ENCODE measurements at regions not wholly inside any gene's neighbourhood (a gene's known extent, or its start where the extent isn't known, plus 50 kb on each side); places are given as distances from the start of the nearest gene placed in this dataset.

DNA sequence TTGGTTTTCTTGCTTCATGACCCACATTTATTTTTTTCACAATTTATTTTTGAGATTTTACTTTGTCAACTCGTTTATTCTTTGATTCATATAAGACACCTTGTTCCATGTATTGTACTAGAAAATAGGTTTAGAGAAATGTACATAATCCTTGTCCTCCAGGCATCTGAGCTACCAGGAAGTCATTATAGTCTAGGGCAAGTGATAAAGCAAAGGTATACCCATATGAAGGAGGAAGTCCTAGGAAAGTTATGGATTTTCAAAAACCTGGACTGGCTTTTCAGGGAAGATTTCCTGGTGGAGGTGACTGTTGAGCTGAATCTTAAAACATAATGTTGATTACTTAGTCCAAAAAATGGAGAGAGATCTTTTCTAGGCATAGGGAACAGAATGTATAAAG is 98.8 kb upstream of the SHISA6 start:
- H3K9me3 ChIP-seq (ENCODE audit: control insufficient read depth in 4 of 4, insufficient read depth in 3 of 4, low read length in 3 of 4): no peaks in the 10 kb centered on the region
- no peak overlapping the region for H3K4me3 ChIP-seq
- no peak overlapping the region for H3K27ac ChIP-seq (ENCODE audit: low read depth in 1 of 2, low read length in 1 of 2)
- 27 to 74% methylated on average over 1 of the region's 1 CpG for WGBS, 2 donors
- ATAC-seq (ENCODE audit: insufficient read depth, low FRiP score): no peak
- no peaks in the 10 kb centered on the region for H3K36me3 ChIP-seq (ENCODE audit: control insufficient read depth in 4 of 4, insufficient read depth in 4 of 4, low read length in 4 of 4)
- peaks cover 0 to 28% (median 5%) of the 10 kb centered on the region in 5 donors for H3K4me1 ChIP-seq (ENCODE audit: control insufficient read depth in 5 of 5, insufficient read depth in 5 of 5, low read length in 5 of 5)
- H3K9ac ChIP-seq (ENCODE audit: insufficient read depth in 1 of 2, low read length in 2 of 2): no peak overlapping the region
- TF ChIP-seq, protein P1, sequence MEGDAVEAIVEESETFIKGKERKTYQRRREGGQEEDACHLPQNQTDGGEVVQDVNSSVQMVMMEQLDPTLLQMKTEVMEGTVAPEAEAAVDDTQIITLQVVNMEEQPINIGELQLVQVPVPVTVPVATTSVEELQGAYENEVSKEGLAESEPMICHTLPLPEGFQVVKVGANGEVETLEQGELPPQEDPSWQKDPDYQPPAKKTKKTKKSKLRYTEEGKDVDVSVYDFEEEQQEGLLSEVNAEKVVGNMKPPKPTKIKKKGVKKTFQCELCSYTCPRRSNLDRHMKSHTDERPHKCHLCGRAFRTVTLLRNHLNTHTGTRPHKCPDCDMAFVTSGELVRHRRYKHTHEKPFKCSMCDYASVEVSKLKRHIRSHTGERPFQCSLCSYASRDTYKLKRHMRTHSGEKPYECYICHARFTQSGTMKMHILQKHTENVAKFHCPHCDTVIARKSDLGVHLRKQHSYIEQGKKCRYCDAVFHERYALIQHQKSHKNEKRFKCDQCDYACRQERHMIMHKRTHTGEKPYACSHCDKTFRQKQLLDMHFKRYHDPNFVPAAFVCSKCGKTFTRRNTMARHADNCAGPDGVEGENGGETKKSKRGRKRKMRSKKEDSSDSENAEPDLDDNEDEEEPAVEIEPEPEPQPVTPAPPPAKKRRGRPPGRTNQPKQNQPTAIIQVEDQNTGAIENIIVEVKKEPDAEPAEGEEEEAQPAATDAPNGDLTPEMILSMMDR (IDR thresholded peaks at IDR 0.05; ENCODE audit: control extremely low read depth, extremely low read depth): no peak
- no peaks in the 10 kb centered on the region for H3K27me3 ChIP-seq (ENCODE audit: control insufficient read depth in 3 of 3, insufficient read depth in 3 of 3, low read length in 2 of 3)
- no peak for DNase-seq

DNA sequence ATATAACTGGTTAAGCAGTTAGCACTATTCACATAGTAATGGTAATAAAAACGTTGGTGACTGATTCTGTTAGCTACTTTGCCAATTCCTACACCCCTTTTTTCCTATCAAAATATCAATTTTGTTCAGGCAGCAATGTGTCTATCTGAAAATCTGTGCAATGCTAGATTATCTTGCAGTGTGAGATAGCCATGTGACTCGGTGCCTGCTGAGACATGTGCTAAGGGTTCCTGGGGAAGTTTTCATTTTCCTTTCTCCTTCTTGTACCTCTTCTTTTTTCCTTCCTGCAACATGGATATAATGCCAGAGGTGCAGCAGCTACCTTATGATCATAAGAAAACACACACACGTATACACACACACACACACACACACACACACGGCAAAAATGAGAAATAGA is 100.5 kb upstream of the SHISA6 start:
- Histone ChIP-seq H3K4me3 (no peak overlapping the region), H3K9me3 (ENCODE audit: control insufficient read depth in 4 of 4, insufficient read depth in 3 of 4, low read length in 3 of 4) (no peaks in the 10 kb centered on the region), H3K27ac (ENCODE audit: low read depth in 1 of 2, low read length in 1 of 2) (no peak overlapping the region), H3K9ac (ENCODE audit: insufficient read depth in 1 of 2, low read length in 2 of 2) (peak overlapping the region in 1 of 2 donors; percentile 50), H3K36me3 (ENCODE audit: control insufficient read depth in 4 of 4, insufficient read depth in 4 of 4, low read length in 4 of 4) (no peaks in the 10 kb centered on the region), H3K4me1 (ENCODE audit: control insufficient read depth in 5 of 5, insufficient read depth in 5 of 5, low read length in 5 of 5) (peaks cover 0 to 38% (median 5%) of the 10 kb centered on the region in 5 donors), H3K27me3 (ENCODE audit: control insufficient read depth in 3 of 3, insufficient read depth in 3 of 3, low read length in 2 of 3) (no peaks in the 10 kb centered on the region)
- WGBS, 2 donors: 53 to 72% methylated on average over 4 of the region's 4 CpGs
- TF ChIP-seq, protein P1 (IDR thresholded peaks at IDR 0.05; ENCODE audit: control extremely low read depth, extremely low read depth): no peak
- ATAC-seq (ENCODE audit: insufficient read depth, low FRiP score) (no peak), DNase-seq (peak in 2 of 3 donors; percentile 54 to 71)

DNA sequence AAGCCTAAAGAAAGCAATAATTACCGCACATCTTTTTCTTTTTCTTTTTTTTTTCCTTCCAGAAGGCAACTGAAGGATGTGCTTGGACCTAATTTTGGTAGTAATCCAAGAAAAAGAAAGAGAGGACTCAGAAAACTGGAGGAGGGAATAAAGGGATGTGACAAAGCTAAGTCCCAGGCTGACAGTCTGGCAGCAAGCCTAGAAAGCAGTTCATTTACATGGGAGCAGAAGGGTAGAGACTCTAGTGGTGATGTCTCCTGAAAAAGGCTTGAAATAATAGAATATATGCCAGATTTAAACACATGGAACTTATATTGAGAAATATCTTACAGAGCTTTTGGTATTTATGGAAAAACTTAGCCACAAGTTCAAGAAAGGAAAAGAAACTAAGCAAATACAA is 101.0 kb upstream of the SHISA6 start:
- peak; percentile 94 to 99 (median 99) for DNase-seq
- WGBS, 2 donors: 82 to 85% methylated on average over 1 of the region's 1 CpG
- no peaks in the 10 kb centered on the region for H3K36me3 ChIP-seq (ENCODE audit: control insufficient read depth in 4 of 4, insufficient read depth in 4 of 4, low read length in 4 of 4)
- H3K9me3 ChIP-seq (ENCODE audit: control insufficient read depth in 4 of 4, insufficient read depth in 3 of 4, low read length in 3 of 4): no peaks in the 10 kb centered on the region
- no peak overlapping the region for H3K9ac ChIP-seq (ENCODE audit: insufficient read depth in 1 of 2, low read length in 2 of 2)
- peaks cover 0 to 38% (median 5%) of the 10 kb centered on the region in 5 donors for H3K4me1 ChIP-seq (ENCODE audit: control insufficient read depth in 5 of 5, insufficient read depth in 5 of 5, low read length in 5 of 5)
- ATAC-seq (ENCODE audit: insufficient read depth, low FRiP score): no peak
- no peaks in the 10 kb centered on the region for H3K27me3 ChIP-seq (ENCODE audit: control insufficient read depth in 3 of 3, insufficient read depth in 3 of 3, low read length in 2 of 3)
- H3K27ac ChIP-seq (ENCODE audit: low read depth in 1 of 2, low read length in 1 of 2): no peak overlapping the region
- TF ChIP-seq, protein P1 (IDR thresholded peaks at IDR 0.05; ENCODE audit: control extremely low read depth, extremely low read depth): no peak
- no peak overlapping the region for H3K4me3 ChIP-seq

DNA sequence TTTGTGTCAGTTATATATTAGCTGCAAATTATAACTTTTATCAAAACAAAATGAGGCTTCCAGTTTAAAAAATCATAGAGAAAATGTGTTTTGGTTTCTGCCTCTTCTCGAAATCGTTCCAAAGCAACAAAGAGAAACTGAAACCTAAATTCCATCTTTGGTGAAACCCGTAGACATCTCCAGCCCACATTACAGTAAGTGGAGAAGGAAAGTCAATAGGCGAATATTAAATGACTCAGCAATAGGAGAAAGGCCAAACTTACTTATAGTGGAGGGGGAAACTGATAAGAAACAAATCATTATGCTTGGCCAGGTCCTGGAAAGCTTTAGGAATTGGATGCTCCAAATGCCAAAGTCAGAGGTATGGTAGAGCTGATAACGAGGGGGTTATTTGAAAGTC is 103.0 kb upstream of the SHISA6 start:
- Histone ChIP-seq H3K9ac (ENCODE audit: insufficient read depth in 1 of 2, low read length in 2 of 2) (no peak overlapping the region), H3K9me3 (ENCODE audit: control insufficient read depth in 4 of 4, insufficient read depth in 3 of 4, low read length in 3 of 4) (no peaks in the 10 kb centered on the region)
- no peak for ATAC-seq (ENCODE audit: insufficient read depth, low FRiP score)

More for the DNA sequence above, 103.0 kb upstream of the SHISA6 start:
- DNase-seq: peak in 2 of 3 donors; percentile 56 to 64
- Histone ChIP-seq H3K27me3 (ENCODE audit: control insufficient read depth in 3 of 3, insufficient read depth in 3 of 3, low read length in 2 of 3) (no peaks in the 10 kb centered on the region), H3K4me3 (no peak overlapping the region), H3K4me1 (ENCODE audit: control insufficient read depth in 5 of 5, insufficient read depth in 5 of 5, low read length in 5 of 5) (peaks cover 0 to 38% (median 5%) of the 10 kb centered on the region in 5 donors), H3K27ac (ENCODE audit: low read depth in 1 of 2, low read length in 1 of 2) (no peak overlapping the region), H3K36me3 (ENCODE audit: control insufficient read depth in 4 of 4, insufficient read depth in 4 of 4, low read length in 4 of 4) (no peaks in the 10 kb centered on the region)
- TF ChIP-seq, protein P1 (IDR thresholded peaks at IDR 0.05; ENCODE audit: control extremely low read depth, extremely low read depth): no peak
- WGBS, 2 donors: 69 to 73% methylated on average over 5 of the region's 5 CpGs

Measured in lung (tissue), 11 donors.